ENCODE measurements at regions not wholly inside any gene's neighbourhood (a gene's known extent, or its start where the extent isn't known, plus 50 kb on each side); places are given as distances from the start of the nearest gene placed in this dataset.

DNA sequence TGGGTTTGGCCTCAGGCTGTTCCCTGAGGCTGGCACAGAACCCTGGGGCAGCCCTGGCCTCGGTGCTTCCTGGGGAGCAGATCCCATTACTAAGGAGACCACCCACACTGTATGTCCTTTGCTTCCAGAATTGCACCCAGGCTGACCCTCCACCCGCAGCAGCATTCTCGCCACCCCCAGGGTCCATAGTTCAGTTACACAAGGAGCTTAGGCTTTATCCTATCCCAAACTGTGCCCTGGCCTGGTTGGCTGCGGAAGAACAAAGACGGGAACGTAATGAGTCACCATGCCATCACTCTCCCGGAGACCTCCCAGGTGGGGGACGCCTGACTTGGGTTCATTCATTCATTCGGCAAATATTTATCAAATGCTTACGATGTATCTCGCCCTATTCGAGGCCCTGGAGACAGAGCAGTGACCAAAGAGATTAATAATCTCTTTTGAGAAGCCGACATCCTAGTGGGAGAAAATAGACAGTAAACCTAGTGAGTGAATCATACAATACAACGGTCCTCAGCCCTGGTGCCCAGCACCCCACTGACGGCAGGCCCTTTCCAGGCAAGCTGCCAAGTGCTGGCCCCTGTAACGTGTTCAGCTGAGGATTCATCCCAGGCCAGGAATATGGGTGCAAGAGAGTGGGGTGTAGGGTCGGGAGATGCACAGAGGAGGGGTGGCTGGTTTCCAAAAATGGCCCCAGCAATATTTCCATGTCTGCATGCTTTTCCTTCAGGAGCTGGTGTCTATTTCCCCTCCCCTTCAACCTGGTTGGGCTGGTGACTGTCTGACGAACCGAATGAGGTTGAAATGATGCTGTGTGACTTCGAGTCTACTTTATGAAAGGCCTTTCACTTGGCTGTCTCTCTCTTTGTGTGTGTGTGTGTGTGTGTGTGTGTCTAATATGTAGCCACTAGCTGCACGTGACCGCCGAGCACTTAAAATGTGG, 134.2 kb downstream of the MGAT5B start:
- TF ChIP-seq, protein P1, sequence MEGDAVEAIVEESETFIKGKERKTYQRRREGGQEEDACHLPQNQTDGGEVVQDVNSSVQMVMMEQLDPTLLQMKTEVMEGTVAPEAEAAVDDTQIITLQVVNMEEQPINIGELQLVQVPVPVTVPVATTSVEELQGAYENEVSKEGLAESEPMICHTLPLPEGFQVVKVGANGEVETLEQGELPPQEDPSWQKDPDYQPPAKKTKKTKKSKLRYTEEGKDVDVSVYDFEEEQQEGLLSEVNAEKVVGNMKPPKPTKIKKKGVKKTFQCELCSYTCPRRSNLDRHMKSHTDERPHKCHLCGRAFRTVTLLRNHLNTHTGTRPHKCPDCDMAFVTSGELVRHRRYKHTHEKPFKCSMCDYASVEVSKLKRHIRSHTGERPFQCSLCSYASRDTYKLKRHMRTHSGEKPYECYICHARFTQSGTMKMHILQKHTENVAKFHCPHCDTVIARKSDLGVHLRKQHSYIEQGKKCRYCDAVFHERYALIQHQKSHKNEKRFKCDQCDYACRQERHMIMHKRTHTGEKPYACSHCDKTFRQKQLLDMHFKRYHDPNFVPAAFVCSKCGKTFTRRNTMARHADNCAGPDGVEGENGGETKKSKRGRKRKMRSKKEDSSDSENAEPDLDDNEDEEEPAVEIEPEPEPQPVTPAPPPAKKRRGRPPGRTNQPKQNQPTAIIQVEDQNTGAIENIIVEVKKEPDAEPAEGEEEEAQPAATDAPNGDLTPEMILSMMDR (IDR thresholded peaks at IDR 0.05): no peak
- TF ChIP-seq POLR2A (IDR thresholded peaks at IDR 0.05): no peak

Data from gastroesophageal sphincter (tissue), 3 donors.